SK-N-SH (cell line): ENCODE measurements at regions not wholly inside any gene's neighbourhood (a gene's known extent, or its start where the extent isn't known, plus 50 kb on each side); places are given as distances from the start of the nearest gene placed in this dataset.

Source experiments
- CTCF ChIA-PET: fragments of 300-600, 350-600 bp; formaldehyde crosslinking; extraction: SDS; loops from one replicate; lab custom pipeline; 2021; lab: Yijun Ruan, JAX
- POLR2A ChIA-PET: fragments of 350-600 bp; sonication (Branson Sonifier 250); formaldehyde crosslinking; extraction: SDS; loops from one replicate; lab custom pipeline; 2020; ENCODE audit warnings: antibody characterized with exemption, inconsistent platforms; lab: Yijun Ruan, JAX
- DNase-seq: peaks from one replicate; pipeline ENCODE4 v3.0.0; 2012
- H2AFZ ChIP-seq: fragments of 200-600 bp; sonication (generic); 2 replicates; pipeline ENCODE4 v1.8.1; 2016; ENCODE audit warnings: antibody characterized with exemption, mild to moderate bottlenecking, low read depth
- H3F3A ChIP-seq: fragments of 200-600 bp; sonication (generic); replicated peaks from 2 replicates; pipeline ENCODE3; 2016; ENCODE audit warnings: antibody characterized with exemption, mild to moderate bottlenecking; ENCODE audit not compliant: insufficient read depth
- H3K27ac ChIP-seq, 2 experiments: fragments of 200-500 bp in 1 of 2; fragments of 200-600 bp in 1 of 2; sonication (Bioruptor generic) in 1 of 2; sonication (generic), shearing (Covaris generic) in 1 of 2; 2 replicates each; pipeline versions ENCODE4 v1.5.1 to v1.6.1; 2014 to 2016; ENCODE audit warnings: low read depth in 2 of 2, inconsistent platforms in 1 of 2, low read length in 1 of 2, mild to moderate bottlenecking in 1 of 2, mixed read lengths in 1 of 2
- H3K27me3 ChIP-seq: fragments of 200-600 bp; sonication (generic), shearing (Covaris generic); 2 replicates; pipeline ENCODE4 v1.6.1; 2016; ENCODE audit warnings: mixed run types; ENCODE audit not compliant: insufficient read depth
- H3K36me3 ChIP-seq, 2 experiments: fragments of 200-500 bp in 1 of 2; fragments of 200-600 bp in 1 of 2; sonication (Bioruptor generic) in 1 of 2; sonication (generic) in 1 of 2; replicated peaks in 1 of 2; 2 replicates each; pipeline versions ENCODE3 to v1.5.1; 2014 to 2016; ENCODE audit warnings: low read length in 1 of 2, mild to moderate bottlenecking in 1 of 2; ENCODE audit not compliant: insufficient read depth in 2 of 2, control insufficient read depth in 1 of 2
- H3K4me1 ChIP-seq, 2 experiments: fragments of 200-500 bp in 1 of 2; fragments of 200-600 bp in 1 of 2; sonication (Bioruptor generic) in 1 of 2; sonication (generic), shearing (Covaris generic) in 1 of 2; 2 replicates each; pipeline versions ENCODE4 v1.5.1 to v1.6.1; 2014 to 2016; ENCODE audit warnings: low read depth in 1 of 2, low read length in 1 of 2, mixed run types in 1 of 2; ENCODE audit not compliant: insufficient read depth in 2 of 2, control insufficient read depth in 1 of 2
- H3K4me2 ChIP-seq: fragments of 200-600 bp; sonication (generic), shearing (Covaris generic); 2 replicates; pipeline ENCODE4 v1.6.1; 2017; ENCODE audit warnings: mixed run types
- H3K4me3 ChIP-seq, 2 experiments: fragments of 200-500 bp in 1 of 2; fragments of 200-600 bp in 1 of 2; sonication (Bioruptor generic) in 1 of 2; sonication (generic), shearing (Covaris generic) in 1 of 2; 2 replicates each; pipeline versions ENCODE4 v1.5.1 to v1.8.1; 2014 to 2016; ENCODE audit warnings: low read depth in 2 of 2, inconsistent platforms in 1 of 2, low read length in 1 of 2, mild to moderate bottlenecking in 1 of 2, mixed read lengths in 1 of 2, moderate library complexity in 1 of 2
- H3K79me2 ChIP-seq: fragments of 200-600 bp; sonication (generic); 2 replicates; pipeline ENCODE4 v1.8.1; 2017; ENCODE audit warnings: mild to moderate bottlenecking; ENCODE audit not compliant: insufficient read depth
- H3K9ac ChIP-seq: fragments of 200-600 bp; sonication (generic); 2 replicates; pipeline ENCODE4 v1.6.1; 2017; ENCODE audit warnings: mixed run types
- H3K9me2 ChIP-seq: fragments of 200-600 bp; sonication (generic); 2 replicates; pipeline ENCODE4 v1.6.1; 2017; ENCODE audit warnings: mixed run types
- H3K9me3 ChIP-seq: fragments of 200-600 bp; sonication (generic); 2 replicates; pipeline ENCODE4 v1.6.1; 2017; ENCODE audit warnings: mixed run types, mild to moderate bottlenecking, moderate library complexity
- H4K20me1 ChIP-seq: fragments of 200-600 bp; sonication (generic); 2 replicates; pipeline ENCODE4 v1.6.1; 2017; ENCODE audit warnings: mild to moderate bottlenecking, mixed run types; ENCODE audit not compliant: insufficient read depth
- ELF1 ChIP-seq: IDR thresholded peaks from 2 replicates; pipeline ENCODE4 v1.4.0; 2012
- EP300 ChIP-seq, 2 experiments: IDR thresholded peaks; 2 replicates each; pipeline versions ENCODE4 v1.4.0 to v1.6.1; 2012; ENCODE audit warnings: borderline replicate concordance in 1 of 2, low read depth in 1 of 2, low read length in 1 of 2
- FOXJ3 ChIP-seq: sonication (generic); formaldehyde crosslinking; IDR thresholded peaks from 2 replicates; pipeline ENCODE4 v1.5.1; 2020; ENCODE audit warnings: mild to moderate bottlenecking, missing genetic modification reagents
- FOXM1 ChIP-seq: IDR thresholded peaks from 2 replicates; pipeline ENCODE4 v1.4.0; 2012; ENCODE audit warnings: low read depth, mild to moderate bottlenecking
- GABPA ChIP-seq: IDR thresholded peaks from 2 replicates; pipeline ENCODE4 v1.4.0; 2012; ENCODE audit warnings: low read depth, mild to moderate bottlenecking
- GATA2 ChIP-seq: sonication (generic); formaldehyde crosslinking; IDR thresholded peaks from 2 replicates; pipeline ENCODE4 v1.5.0; 2020; ENCODE audit warnings: mild to moderate bottlenecking, missing genetic modification reagents
- JUND ChIP-seq: IDR thresholded peaks from 2 replicates; pipeline ENCODE4 v1.4.0; 2012
- MEF2A ChIP-seq: IDR thresholded peaks from 2 replicates; pipeline ENCODE4 v1.4.0; 2012; ENCODE audit warnings: low read depth, borderline replicate concordance
- MXI1 ChIP-seq: IDR thresholded peaks from 2 replicates; pipeline ENCODE4 v1.6.1; 2012; ENCODE audit warnings: mild to moderate bottlenecking, low read depth, low read length, improper control_type of control experiment
- NFIC ChIP-seq: IDR thresholded peaks from 2 replicates; pipeline ENCODE4 v1.4.0; 2012; ENCODE audit warnings: borderline replicate concordance
- RAD21 ChIP-seq: IDR thresholded peaks from 2 replicates; pipeline ENCODE4 v1.6.1; 2012; ENCODE audit warnings: mild to moderate bottlenecking, low read length
- RCOR1 ChIP-seq: fragments of 150-350 bp; IDR thresholded peaks from 2 replicates; pipeline ENCODE4 v1.6.1; 2017; ENCODE audit warnings: antibody characterized with exemption, low read length
- RFX5 ChIP-seq: IDR thresholded peaks from 2 replicates; pipeline ENCODE4 v1.6.1; 2012; ENCODE audit warnings: mild to moderate bottlenecking, improper control_type of control experiment, low read length
- RXRA ChIP-seq: IDR thresholded peaks from 2 replicates; pipeline ENCODE4 v1.4.0; 2012; ENCODE audit warnings: low read depth, mild to moderate bottlenecking, borderline replicate concordance
- SMC3 ChIP-seq: IDR thresholded peaks from 2 replicates; pipeline ENCODE4 v1.6.1; 2012; ENCODE audit warnings: low read depth, low read length, improper control_type of control experiment
- TEAD4 ChIP-seq: IDR thresholded peaks from 2 replicates; pipeline ENCODE4 v1.4.0; 2012; ENCODE audit warnings: mild to moderate bottlenecking, borderline replicate concordance; ENCODE audit not compliant: insufficient read depth
- YY1 ChIP-seq: IDR thresholded peaks from 2 replicates; pipeline ENCODE4 v1.4.0; 2012; ENCODE audit warnings: low read depth, mild to moderate bottlenecking
- WGBS: methylation state at CpG from one replicate; pipeline ENCODE4 v1.1.6; 2017; ENCODE audit warnings: low lambda C conversion rate; 5-methylcytosine and 5-hydroxymethylcytosine counted together
- TF ChIP-seq, protein P1 (sequence below): IDR thresholded peaks from 2 replicates; pipeline ENCODE4 v1.4.0; 2012; ENCODE audit warnings: low read depth
- TF ChIP-seq, protein P2 (sequence below): IDR thresholded peaks from 2 replicates; pipeline ENCODE4 v1.6.1; 2012; ENCODE audit warnings: mild to moderate bottlenecking, low read depth, low read length, moderate library complexity
- TF ChIP-seq, protein P3 (sequence below): fragments of 150-350 bp; IDR thresholded peaks from 2 replicates; pipeline ENCODE4 v1.6.1; 2017; ENCODE audit warnings: antibody characterized with exemption, low read length, low read depth, borderline replicate concordance

DNA sequence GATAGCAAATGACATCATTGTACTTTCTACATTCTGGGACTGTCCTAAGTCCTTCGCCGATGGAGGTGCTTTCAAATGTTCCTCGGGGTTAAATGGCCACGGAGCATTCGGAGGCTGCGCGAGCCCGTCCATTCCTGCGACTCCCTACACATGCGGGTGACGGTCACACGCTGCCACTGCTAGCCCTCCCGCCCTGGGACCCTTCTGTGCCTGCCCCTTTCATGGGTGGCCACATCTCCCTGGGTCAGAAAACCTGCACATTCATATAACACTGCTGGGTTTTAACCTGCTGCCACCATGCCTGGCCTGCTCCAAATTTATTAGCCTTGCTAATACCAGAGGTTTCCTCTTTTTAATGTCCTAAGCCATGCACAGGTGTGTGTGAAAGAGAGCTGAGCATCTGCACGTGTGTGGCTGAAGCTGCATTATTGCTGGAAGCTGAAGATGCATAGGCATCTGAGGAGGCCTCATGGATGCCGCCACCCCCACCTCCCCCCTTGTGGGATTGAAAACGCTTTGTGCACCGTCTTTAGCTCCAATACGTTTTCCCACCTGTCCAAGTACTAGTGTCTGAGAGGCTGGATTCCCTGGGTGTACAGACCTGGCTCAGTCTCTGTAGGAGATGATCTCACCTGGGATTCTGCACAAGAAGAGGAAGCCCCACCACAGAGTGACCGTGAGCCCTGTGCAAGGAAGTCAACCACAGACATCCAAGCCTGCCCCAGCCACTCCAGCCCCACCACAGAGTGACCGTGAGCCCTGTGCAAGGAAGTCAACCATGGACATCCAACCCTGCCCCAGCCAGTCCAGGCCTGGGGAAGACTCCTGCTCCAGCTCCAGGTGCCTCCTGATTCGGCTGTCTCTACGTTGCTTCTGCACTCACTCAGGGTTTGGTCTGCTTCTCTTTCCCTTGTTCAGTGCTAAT is 626.4 kb downstream of the BRD1 start:
- ChIA-PET POLR2A (no interaction called here), CTCF (interaction anchor here (1.0 kb wide), 1 partner anchor 11 kb away, joined by 3 read pairs; no protein-coding TSS in a partner anchor)
- Histone ChIP-seq H3K36me3 (no peaks in the 10 kb centered on the region), H3K9ac (no peak overlapping the region), H2AFZ (no peak overlapping the region), H3K4me2 (no peak overlapping the region), H3K9me2 (no peaks in the 10 kb centered on the region), H3F3A (no peaks in the 10 kb centered on the region), H3K4me3 (no peak overlapping the region), H3K9me3 (no peaks in the 10 kb centered on the region), H3K79me2 (no peaks in the 10 kb centered on the region), H3K27me3 (no peaks in the 10 kb centered on the region; the same call in 1 of the 2 replicates), H4K20me1 (no peaks in the 10 kb centered on the region), H3K4me1 (no peaks in the 10 kb centered on the region; a peak in 1 of 4 replicates), H3K27ac (no peak overlapping the region)
- no peak for TF ChIP-seq NFIC
- TF ChIP-seq ELF1, result no peak
- TF ChIP-seq MEF2A, result no peak
- TF ChIP-seq RFX5, result no peak
- no peak for TF ChIP-seq YY1
- no peak for TF ChIP-seq GABPA
- TF ChIP-seq FOXJ3, result no peak
- TF ChIP-seq GATA2, result no peak
- TF ChIP-seq SMC3, result no peak
- TF ChIP-seq RCOR1, result no peak
- TF ChIP-seq MXI1, result no peak
- TF ChIP-seq, protein P1, sequence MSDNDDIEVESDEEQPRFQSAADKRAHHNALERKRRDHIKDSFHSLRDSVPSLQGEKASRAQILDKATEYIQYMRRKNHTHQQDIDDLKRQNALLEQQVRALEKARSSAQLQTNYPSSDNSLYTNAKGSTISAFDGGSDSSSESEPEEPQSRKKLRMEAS, result no peak
- TF ChIP-seq, protein P2, sequence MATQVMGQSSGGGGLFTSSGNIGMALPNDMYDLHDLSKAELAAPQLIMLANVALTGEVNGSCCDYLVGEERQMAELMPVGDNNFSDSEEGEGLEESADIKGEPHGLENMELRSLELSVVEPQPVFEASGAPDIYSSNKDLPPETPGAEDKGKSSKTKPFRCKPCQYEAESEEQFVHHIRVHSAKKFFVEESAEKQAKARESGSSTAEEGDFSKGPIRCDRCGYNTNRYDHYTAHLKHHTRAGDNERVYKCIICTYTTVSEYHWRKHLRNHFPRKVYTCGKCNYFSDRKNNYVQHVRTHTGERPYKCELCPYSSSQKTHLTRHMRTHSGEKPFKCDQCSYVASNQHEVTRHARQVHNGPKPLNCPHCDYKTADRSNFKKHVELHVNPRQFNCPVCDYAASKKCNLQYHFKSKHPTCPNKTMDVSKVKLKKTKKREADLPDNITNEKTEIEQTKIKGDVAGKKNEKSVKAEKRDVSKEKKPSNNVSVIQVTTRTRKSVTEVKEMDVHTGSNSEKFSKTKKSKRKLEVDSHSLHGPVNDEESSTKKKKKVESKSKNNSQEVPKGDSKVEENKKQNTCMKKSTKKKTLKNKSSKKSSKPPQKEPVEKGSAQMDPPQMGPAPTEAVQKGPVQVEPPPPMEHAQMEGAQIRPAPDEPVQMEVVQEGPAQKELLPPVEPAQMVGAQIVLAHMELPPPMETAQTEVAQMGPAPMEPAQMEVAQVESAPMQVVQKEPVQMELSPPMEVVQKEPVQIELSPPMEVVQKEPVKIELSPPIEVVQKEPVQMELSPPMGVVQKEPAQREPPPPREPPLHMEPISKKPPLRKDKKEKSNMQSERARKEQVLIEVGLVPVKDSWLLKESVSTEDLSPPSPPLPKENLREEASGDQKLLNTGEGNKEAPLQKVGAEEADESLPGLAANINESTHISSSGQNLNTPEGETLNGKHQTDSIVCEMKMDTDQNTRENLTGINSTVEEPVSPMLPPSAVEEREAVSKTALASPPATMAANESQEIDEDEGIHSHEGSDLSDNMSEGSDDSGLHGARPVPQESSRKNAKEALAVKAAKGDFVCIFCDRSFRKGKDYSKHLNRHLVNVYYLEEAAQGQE, result no peak
- no peak for TF ChIP-seq JUND
- TF ChIP-seq RXRA, result no peak
- TF ChIP-seq TEAD4, result no peak
- TF ChIP-seq RAD21, result no peak
- TF ChIP-seq FOXM1, result no peak
- TF ChIP-seq, protein P3, sequence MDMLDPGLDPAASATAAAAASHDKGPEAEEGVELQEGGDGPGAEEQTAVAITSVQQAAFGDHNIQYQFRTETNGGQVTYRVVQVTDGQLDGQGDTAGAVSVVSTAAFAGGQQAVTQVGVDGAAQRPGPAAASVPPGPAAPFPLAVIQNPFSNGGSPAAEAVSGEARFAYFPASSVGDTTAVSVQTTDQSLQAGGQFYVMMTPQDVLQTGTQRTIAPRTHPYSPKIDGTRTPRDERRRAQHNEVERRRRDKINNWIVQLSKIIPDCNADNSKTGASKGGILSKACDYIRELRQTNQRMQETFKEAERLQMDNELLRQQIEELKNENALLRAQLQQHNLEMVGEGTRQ, result no peak
- TF ChIP-seq EP300 (IDR thresholded peaks at IDR 0.05; ENCODE audit: borderline replicate concordance in 1 of 2, low read depth in 1 of 2, low read length in 1 of 2), result no peak
- 25% methylated on average over 22 of the region's 22 CpGs for WGBS
- no peak for DNase-seq
